ENCODE measurements at regions not wholly inside any gene's neighbourhood (a gene's known extent, or its start where the extent isn't known, plus 50 kb on each side); places are given as distances from the start of the nearest gene placed in this dataset.

- TF ChIP-seq EZH2phosphoT487 (IDR thresholded peaks at IDR 0.05; ENCODE audit: borderline replicate concordance, low read length), result no peak
- no peak for TF ChIP-seq CTCF (conservative IDR thresholded peaks at IDR 0.05; ENCODE audit: low read depth, low read length)
- TF ChIP-seq EZH2 (IDR thresholded peaks at IDR 0.05; ENCODE audit: low read length, unreplicated experiment), result no peak
Observed at GRCh38 chr6:146902846-146903245, 301.4 kb upstream of the STXBP5 start.

Measured in PC-3 (cell line).